ENCODE measurements at regions not wholly inside any gene's neighbourhood (a gene's known extent, or its start where the extent isn't known, plus 50 kb on each side); places are given as distances from the start of the nearest gene placed in this dataset.

DNA sequence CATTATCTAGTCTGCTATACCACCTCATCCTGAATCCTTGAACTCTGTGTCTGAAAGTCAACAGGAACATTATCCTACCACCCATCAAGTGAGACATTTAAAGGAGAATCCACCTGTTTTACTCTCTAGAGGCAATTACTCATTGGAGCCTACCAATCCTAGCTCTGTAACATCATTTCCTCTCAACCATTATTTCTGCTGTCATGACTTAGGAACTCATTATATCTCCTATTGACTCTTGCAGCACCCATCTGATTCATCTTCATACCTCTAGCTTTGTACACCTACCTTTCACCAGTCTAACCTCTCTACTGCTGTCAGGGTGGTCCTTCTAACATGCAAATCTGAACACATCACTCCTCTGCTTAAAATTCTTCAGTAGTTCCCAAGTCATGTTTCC, 481.5 kb downstream of the NFIB start:
- DNase-seq, result no peak
- H3K4me3 Mint-ChIP-seq, result no peak overlapping the region
- H3K36me3 Mint-ChIP-seq (ENCODE audit: low read depth), result no peaks in the 10 kb centered on the region
- H3K27ac Mint-ChIP-seq, result no peak overlapping the region
- no peaks in the 10 kb centered on the region for H3K4me1 Mint-ChIP-seq (ENCODE audit: low read depth)
- H3K27me3 Mint-ChIP-seq (ENCODE audit: insufficient read depth), result peaks cover 2% of the 10 kb centered on the region
- TF ChIP-seq, protein P1, sequence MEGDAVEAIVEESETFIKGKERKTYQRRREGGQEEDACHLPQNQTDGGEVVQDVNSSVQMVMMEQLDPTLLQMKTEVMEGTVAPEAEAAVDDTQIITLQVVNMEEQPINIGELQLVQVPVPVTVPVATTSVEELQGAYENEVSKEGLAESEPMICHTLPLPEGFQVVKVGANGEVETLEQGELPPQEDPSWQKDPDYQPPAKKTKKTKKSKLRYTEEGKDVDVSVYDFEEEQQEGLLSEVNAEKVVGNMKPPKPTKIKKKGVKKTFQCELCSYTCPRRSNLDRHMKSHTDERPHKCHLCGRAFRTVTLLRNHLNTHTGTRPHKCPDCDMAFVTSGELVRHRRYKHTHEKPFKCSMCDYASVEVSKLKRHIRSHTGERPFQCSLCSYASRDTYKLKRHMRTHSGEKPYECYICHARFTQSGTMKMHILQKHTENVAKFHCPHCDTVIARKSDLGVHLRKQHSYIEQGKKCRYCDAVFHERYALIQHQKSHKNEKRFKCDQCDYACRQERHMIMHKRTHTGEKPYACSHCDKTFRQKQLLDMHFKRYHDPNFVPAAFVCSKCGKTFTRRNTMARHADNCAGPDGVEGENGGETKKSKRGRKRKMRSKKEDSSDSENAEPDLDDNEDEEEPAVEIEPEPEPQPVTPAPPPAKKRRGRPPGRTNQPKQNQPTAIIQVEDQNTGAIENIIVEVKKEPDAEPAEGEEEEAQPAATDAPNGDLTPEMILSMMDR (IDR thresholded peaks at IDR 0.05), result no peak
- peaks cover 14% of the 10 kb centered on the region for H3K9me3 Mint-ChIP-seq

GRCh38 chr9:13823026-13823425, 490.9 kb downstream of the NFIB start:
- TF ChIP-seq, protein P1 (IDR thresholded peaks at IDR 0.05), result no peak
- H3K4me1 Mint-ChIP-seq (ENCODE audit: low read depth), result no peaks in the 10 kb centered on the region
- H3K4me3 Mint-ChIP-seq, result no peak overlapping the region
- H3K36me3 Mint-ChIP-seq (ENCODE audit: low read depth), result no peaks in the 10 kb centered on the region
- H3K9me3 Mint-ChIP-seq, result peaks cover 10% of the 10 kb centered on the region; the same call in 1 of the 2 replicates
- no peak for DNase-seq
- no peak overlapping the region for H3K27ac Mint-ChIP-seq
- no peaks in the 10 kb centered on the region; the same call in 1 of the 2 replicates for H3K27me3 Mint-ChIP-seq (ENCODE audit: insufficient read depth)

GRCh38 chr9:13817754-13818278, 496.1 kb downstream of the NFIB start:
- TF ChIP-seq, protein P1 (IDR thresholded peaks at IDR 0.05), result no peak
- Mint-ChIP-seq H3K27ac (no peak overlapping the region), H3K27me3 (ENCODE audit: insufficient read depth) (peaks cover 2% of the 10 kb centered on the region; the same call in 1 of the 2 replicates), H3K36me3 (ENCODE audit: low read depth) (no peaks in the 10 kb centered on the region), H3K4me3 (no peak overlapping the region), H3K9me3 (peaks cover 9% of the 10 kb centered on the region; the same call in 1 of the 2 replicates), H3K4me1 (ENCODE audit: low read depth) (no peaks in the 10 kb centered on the region)
- no peak for DNase-seq

DNA sequence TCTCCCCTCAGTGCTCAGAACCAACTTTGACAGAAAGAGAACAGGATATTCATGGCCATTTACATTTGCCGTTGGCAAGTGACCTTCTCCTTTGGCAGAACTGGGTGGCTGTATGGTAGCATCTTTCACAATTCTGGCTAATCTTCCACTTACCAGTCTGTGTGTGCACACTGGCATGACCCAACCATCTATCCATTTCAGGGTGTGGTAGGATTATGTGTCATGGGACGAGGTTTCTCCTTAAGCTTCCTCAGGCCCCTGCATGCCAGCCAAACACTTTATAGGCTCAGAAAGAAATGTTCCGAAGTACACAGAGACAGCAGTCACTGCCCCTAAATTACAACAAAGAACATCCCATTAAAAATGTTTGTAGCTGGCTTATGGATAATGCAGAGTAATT, 497.1 kb downstream of the NFIB start:
- Mint-ChIP-seq H3K36me3 (ENCODE audit: low read depth) (no peaks in the 10 kb centered on the region), H3K27ac (no peak overlapping the region), H3K27me3 (ENCODE audit: insufficient read depth) (peaks cover 3% of the 10 kb centered on the region; the same call in 1 of the 2 replicates), H3K4me1 (ENCODE audit: low read depth) (no peaks in the 10 kb centered on the region), H3K4me3 (no peak overlapping the region), H3K9me3 (peaks cover 3% of the 10 kb centered on the region; the same call in 1 of the 2 replicates)
- TF ChIP-seq, protein P1 (IDR thresholded peaks at IDR 0.05), result no peak
- DNase-seq, result no peak

GRCh38 chr9:13814647-13815400, 499.1 kb downstream of the NFIB start:
- peaks cover 10% of the 10 kb centered on the region for H3K27me3 Mint-ChIP-seq (ENCODE audit: insufficient read depth)
- H3K27ac Mint-ChIP-seq, result no peak overlapping the region
- H3K4me1 Mint-ChIP-seq (ENCODE audit: low read depth), result no peaks in the 10 kb centered on the region
- H3K4me3 Mint-ChIP-seq, result no peak overlapping the region
- H3K36me3 Mint-ChIP-seq (ENCODE audit: low read depth), result no peaks in the 10 kb centered on the region
- no peak for DNase-seq
- H3K9me3 Mint-ChIP-seq, result no peaks in the 10 kb centered on the region; the same call in 1 of the 2 replicates
- TF ChIP-seq, protein P1 (IDR thresholded peaks at IDR 0.05), result no peak
